ENCODE measurements at regions not wholly inside any gene's neighbourhood (a gene's known extent, or its start where the extent isn't known, plus 50 kb on each side); places are given as distances from the start of the nearest gene placed in this dataset.

- Mint-ChIP-seq H3K27me3 (ENCODE audit: insufficient read depth) (no peaks in the 10 kb centered on the region), H3K9me3 (peaks cover 5% of the 10 kb centered on the region), H3K36me3 (ENCODE audit: low read depth) (no peaks in the 10 kb centered on the region), H3K4me3 (no peak overlapping the region), H3K27ac (no peak overlapping the region), H3K4me1 (peaks cover 7% of the 10 kb centered on the region)
- H3K4me1 ChIP-seq (ENCODE audit: control insufficient read depth, insufficient read depth, low read length) = no peaks in the 10 kb centered on the region
- no peaks in the 10 kb centered on the region for H3K9me3 ChIP-seq (ENCODE audit: control insufficient read depth, low read length)
- no peak for DNase-seq
- 92 to 100% methylated on average over 3 of the region's 3 CpGs for WGBS, 2 experiments (ENCODE audit: insufficient coverage in 1 of 2, insufficient read length in 1 of 2)
- TF ChIP-seq, protein P1, sequence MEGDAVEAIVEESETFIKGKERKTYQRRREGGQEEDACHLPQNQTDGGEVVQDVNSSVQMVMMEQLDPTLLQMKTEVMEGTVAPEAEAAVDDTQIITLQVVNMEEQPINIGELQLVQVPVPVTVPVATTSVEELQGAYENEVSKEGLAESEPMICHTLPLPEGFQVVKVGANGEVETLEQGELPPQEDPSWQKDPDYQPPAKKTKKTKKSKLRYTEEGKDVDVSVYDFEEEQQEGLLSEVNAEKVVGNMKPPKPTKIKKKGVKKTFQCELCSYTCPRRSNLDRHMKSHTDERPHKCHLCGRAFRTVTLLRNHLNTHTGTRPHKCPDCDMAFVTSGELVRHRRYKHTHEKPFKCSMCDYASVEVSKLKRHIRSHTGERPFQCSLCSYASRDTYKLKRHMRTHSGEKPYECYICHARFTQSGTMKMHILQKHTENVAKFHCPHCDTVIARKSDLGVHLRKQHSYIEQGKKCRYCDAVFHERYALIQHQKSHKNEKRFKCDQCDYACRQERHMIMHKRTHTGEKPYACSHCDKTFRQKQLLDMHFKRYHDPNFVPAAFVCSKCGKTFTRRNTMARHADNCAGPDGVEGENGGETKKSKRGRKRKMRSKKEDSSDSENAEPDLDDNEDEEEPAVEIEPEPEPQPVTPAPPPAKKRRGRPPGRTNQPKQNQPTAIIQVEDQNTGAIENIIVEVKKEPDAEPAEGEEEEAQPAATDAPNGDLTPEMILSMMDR (conservative IDR thresholded peaks at IDR 0.05) = no peak
- no peaks in the 10 kb centered on the region for H3K36me3 ChIP-seq (ENCODE audit: control insufficient read depth, insufficient read depth, low read length)
- no peak overlapping the region for H3K27ac ChIP-seq (ENCODE audit: low read depth, low read length)
- H3K9ac ChIP-seq (ENCODE audit: extremely low read depth, low read length, poor library complexity, severe bottlenecking) = no peak overlapping the region
- H3K4me3 ChIP-seq (ENCODE audit: low read length) = no peak overlapping the region
- no peaks in the 10 kb centered on the region for H3K27me3 ChIP-seq (ENCODE audit: control insufficient read depth, insufficient read depth, low read length, poor library complexity, severe bottlenecking)
Observed at GRCh38 chr6:104486035-104486434, 373.7 kb downstream of the HACE1 start.

GRCh38 chr6:104484626-104485025, 375.1 kb downstream of the HACE1 start:
- H3K27me3 Mint-ChIP-seq (ENCODE audit: insufficient read depth) = no peaks in the 10 kb centered on the region
- Histone ChIP-seq H3K4me1 (ENCODE audit: control insufficient read depth, insufficient read depth, low read length) (no peaks in the 10 kb centered on the region), H3K9ac (ENCODE audit: extremely low read depth, low read length, poor library complexity, severe bottlenecking) (no peak overlapping the region), H3K36me3 (ENCODE audit: control insufficient read depth, insufficient read depth, low read length) (no peaks in the 10 kb centered on the region), H3K27ac (ENCODE audit: low read depth, low read length) (no peak overlapping the region), H3K27me3 (ENCODE audit: control insufficient read depth, insufficient read depth, low read length, poor library complexity, severe bottlenecking) (no peaks in the 10 kb centered on the region), H3K4me3 (ENCODE audit: low read length) (no peak overlapping the region), H3K9me3 (ENCODE audit: control insufficient read depth, low read length) (no peaks in the 10 kb centered on the region)
- no peak overlapping the region for H3K4me3 Mint-ChIP-seq
- H3K9me3 Mint-ChIP-seq = peaks cover 5% of the 10 kb centered on the region
- WGBS, 2 experiments (ENCODE audit: insufficient coverage in 1 of 2, insufficient read length in 1 of 2) = 88% methylated on average over 3 of the region's 3 CpGs; no CpG with 5 or more reads in 1 of the 2 experiments
- no peaks in the 10 kb centered on the region for H3K36me3 Mint-ChIP-seq (ENCODE audit: low read depth)
- H3K27ac Mint-ChIP-seq = no peak overlapping the region
- TF ChIP-seq, protein P1 (conservative IDR thresholded peaks at IDR 0.05) = no peak
- H3K4me1 Mint-ChIP-seq = peaks cover 7% of the 10 kb centered on the region
- DNase-seq = no peak

DNA sequence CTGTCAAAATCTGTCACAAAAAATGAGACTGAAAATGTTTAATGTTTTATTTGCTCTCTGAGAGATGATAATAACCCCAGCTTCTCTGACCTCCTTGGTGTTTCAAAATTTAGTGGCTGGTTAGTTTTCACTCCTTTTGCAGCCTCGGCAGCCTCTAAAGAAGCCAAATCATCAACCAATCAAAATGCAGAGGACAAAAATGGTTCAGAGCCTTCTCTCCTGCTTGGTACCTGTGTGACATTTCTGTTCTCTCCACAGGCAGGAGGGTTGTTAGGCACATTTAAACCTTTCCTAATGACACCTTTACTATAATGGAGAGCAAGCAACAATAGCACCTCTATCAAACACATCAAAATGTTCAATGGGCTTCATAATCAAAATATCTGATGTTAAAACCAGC, 375.5 kb downstream of the HACE1 start:
- no peak overlapping the region for H3K27ac Mint-ChIP-seq
- TF ChIP-seq, protein P1 (conservative IDR thresholded peaks at IDR 0.05) = no peak
- Histone ChIP-seq H3K4me3 (ENCODE audit: low read length) (no peak overlapping the region), H3K9ac (ENCODE audit: extremely low read depth, low read length, poor library complexity, severe bottlenecking) (no peak overlapping the region), H3K27ac (ENCODE audit: low read depth, low read length) (no peak overlapping the region), H3K9me3 (ENCODE audit: control insufficient read depth, low read length) (no peaks in the 10 kb centered on the region), H3K4me1 (ENCODE audit: control insufficient read depth, insufficient read depth, low read length) (no peaks in the 10 kb centered on the region), H3K27me3 (ENCODE audit: control insufficient read depth, insufficient read depth, low read length, poor library complexity, severe bottlenecking) (no peaks in the 10 kb centered on the region), H3K36me3 (ENCODE audit: control insufficient read depth, insufficient read depth, low read length) (no peaks in the 10 kb centered on the region)
- no peaks in the 10 kb centered on the region for H3K36me3 Mint-ChIP-seq (ENCODE audit: low read depth)
- peaks cover 4% of the 10 kb centered on the region for H3K9me3 Mint-ChIP-seq
- no peak for DNase-seq
- WGBS, 2 experiments (ENCODE audit: insufficient coverage in 1 of 2, insufficient read length in 1 of 2) = 82 to 100% methylated on average over 1 of the region's 1 CpG
- H3K4me3 Mint-ChIP-seq = no peak overlapping the region
- H3K4me1 Mint-ChIP-seq = peaks cover 7% of the 10 kb centered on the region
- no peaks in the 10 kb centered on the region for H3K27me3 Mint-ChIP-seq (ENCODE audit: insufficient read depth)
